ENCODE measurements at regions not wholly inside any gene's neighbourhood (a gene's known extent, or its start where the extent isn't known, plus 50 kb on each side); places are given as distances from the start of the nearest gene placed in this dataset.

- peak; percentile 72 for TF ChIP-seq CTCF (conservative IDR thresholded peaks at IDR 0.05; ENCODE audit: low read depth, low read length)
- DNase-seq (ENCODE audit: low read depth) = no peak
- H3K4me3 ChIP-seq (ENCODE audit: low read length) = no peak overlapping the region
Observed at GRCh38 chr17:79388556-79389295, 222.1 kb downstream of the RBFOX3 start.

- no peak for TF ChIP-seq CTCF (conservative IDR thresholded peaks at IDR 0.05; ENCODE audit: low read depth, low read length)
- no peak overlapping the region for H3K4me3 ChIP-seq (ENCODE audit: low read length)
- no peak for DNase-seq (ENCODE audit: low read depth)
Observed at GRCh38 chr17:79387783-79388182, 223.1 kb downstream of the RBFOX3 start.

- no peak for TF ChIP-seq CTCF (conservative IDR thresholded peaks at IDR 0.05; ENCODE audit: low read depth, low read length)
- no peak overlapping the region for H3K4me3 ChIP-seq (ENCODE audit: low read length)
- no peak for DNase-seq (ENCODE audit: low read depth)
Observed at GRCh38 chr17:79385962-79386563, 224.8 kb downstream of the RBFOX3 start.

- TF ChIP-seq CTCF (conservative IDR thresholded peaks at IDR 0.05; ENCODE audit: low read depth, low read length) = no peak
- DNase-seq (ENCODE audit: low read depth) = no peak
- no peak overlapping the region for H3K4me3 ChIP-seq (ENCODE audit: low read length)
Observed at GRCh38 chr17:79382313-79382712, 228.5 kb downstream of the RBFOX3 start.

- no peak overlapping the region for H3K4me3 ChIP-seq (ENCODE audit: low read length)
- no peak for TF ChIP-seq CTCF (conservative IDR thresholded peaks at IDR 0.05; ENCODE audit: low read depth, low read length)
Observed at GRCh38 chr17:79379700-79380445, 231.0 kb downstream of the RBFOX3 start.

GRCh38 chr17:79377230-79377786 lies 233.5 kb downstream of the RBFOX3 start:
- H3K4me3 ChIP-seq (ENCODE audit: low read length) = no peak overlapping the region
- no peak for DNase-seq (ENCODE audit: low read depth)
- no peak for TF ChIP-seq CTCF (conservative IDR thresholded peaks at IDR 0.05; ENCODE audit: low read depth, low read length)

More at GRCh38 chr17:79379700-79380445, 231.0 kb downstream of the RBFOX3 start:
- DNase-seq (ENCODE audit: low read depth) = no peak

Measured in retinal pigment epithelial cell (primary cell).